K562 (cell line): ENCODE measurements at regions not wholly inside any gene's neighbourhood (a gene's known extent, or its start where the extent isn't known, plus 50 kb on each side); places are given as distances from the start of the nearest gene placed in this dataset.

ENCODE experiments used
- DEAF1 ChIP-seq: fragments of 450-650 bp; formaldehyde crosslinking; IDR thresholded peaks from 2 replicates; pipeline ENCODE4 v1.4.0; 2020; ENCODE audit warnings: mild to moderate bottlenecking, moderate library complexity
- PHF20 ChIP-seq: fragments of 450-650 bp; IDR thresholded peaks from 2 replicates; pipeline ENCODE4 v1.6.1; 2018; ENCODE audit not compliant: partially characterized antibody
- RCOR1 ChIP-seq, 2 experiments: IDR thresholded peaks; 2 replicates each; pipeline ENCODE4 v1.6.1; 2012; ENCODE audit warnings: low read depth in 2 of 2, low read length in 2 of 2, borderline replicate concordance in 1 of 2, improper control_type of control experiment in 1 of 2
- SIRT6 ChIP-seq: IDR thresholded peaks from one replicate; pipeline ENCODE4 v1.6.1; 2012; ENCODE audit warnings: low read depth, mild to moderate bottlenecking, control low read depth, inconsistent platforms, low read length, moderate library complexity
- USF1 ChIP-seq: sonication (generic); formaldehyde crosslinking; IDR thresholded peaks from 2 replicates; pipeline ENCODE4 v1.9.0; 2022; ENCODE audit warnings: mild to moderate bottlenecking, missing genetic modification reagents
- ZC3H4 ChIP-seq: sonication (generic); formaldehyde crosslinking; IDR thresholded peaks from 2 replicates; pipeline ENCODE4 v1.9.0; 2021; ENCODE audit warnings: missing genetic modification reagents, borderline replicate concordance
- ZNF212 ChIP-seq: fragments of 450-650 bp; formaldehyde crosslinking; IDR thresholded peaks from 2 replicates; pipeline ENCODE4 v1.4.0; 2020; ENCODE audit warnings: mild to moderate bottlenecking

- TF ChIP-seq RCOR1 (IDR thresholded peaks at IDR 0.05; ENCODE audit: borderline replicate concordance in 1 of 2, low read depth in 2 of 2, low read length in 2 of 2) (no peak), ZC3H4 (CRISPR knock-in tag) (no peak), USF1 (CRISPR knock-in tag) (no peak), ZNF212 (CRISPR knock-in tag) (no peak), DEAF1 (no peak), SIRT6 (no peak), PHF20 (no peak)
Observed at GRCh38 chr10:108785011-108785410, 1138.3 kb downstream of the XPNPEP1 start.
